ENCODE measurements at regions not wholly inside any gene's neighbourhood (a gene's known extent, or its start where the extent isn't known, plus 50 kb on each side); places are given as distances from the start of the nearest gene placed in this dataset.
A peak's percentile ranks its signal among the peaks of the same experiment; 100 is the strongest.

- ATAC-seq (no peak), DNase-seq (ENCODE audit: low spot score in 2 of 2) (no peak)
- Mint-ChIP-seq H3K36me3 (peaks cover 1 to 2% of the 10 kb centered on the region in 2 donors), H3K9me3 (peaks cover 0 to under 1% of the 10 kb centered on the region in 2 donors), H3K27ac (no peak overlapping the region)
Measured at GRCh38 chr3:59254433-59254832, 204.6 kb upstream of the CFAP20DC start.

GRCh38 chr3:59253523-59253922 lies 203.7 kb upstream of the CFAP20DC start:
- Mint-ChIP-seq H3K9me3 (peaks cover 0 to 10% of the 10 kb centered on the region in 2 donors), H3K36me3 (peaks cover 10 to 11% of the 10 kb centered on the region in 2 donors)
- no peak for DNase-seq (ENCODE audit: low spot score in 2 of 2)

GRCh38 chr3:59251869-59252268 lies 202.0 kb upstream of the CFAP20DC start:
- Mint-ChIP-seq H3K27ac (no peak overlapping the region), H3K9me3 (peaks cover 0 to 11% of the 10 kb centered on the region in 2 donors), H3K36me3 (peaks cover 12 to 15% of the 10 kb centered on the region in 2 donors)
- no peak for ATAC-seq
- DNase-seq (ENCODE audit: low spot score in 2 of 2) = no peak

More at GRCh38 chr3:59253523-59253922, 203.7 kb upstream of the CFAP20DC start:
- ATAC-seq = no peak
- no peak overlapping the region for H3K27ac Mint-ChIP-seq

GRCh38 chr3:59250600-59250999 lies 200.8 kb upstream of the CFAP20DC start:
- H3K36me3 Mint-ChIP-seq = peaks cover 12 to 15% of the 10 kb centered on the region in 2 donors
- DNase-seq (ENCODE audit: low spot score in 2 of 2) (no peak), ATAC-seq (no peak)
- no peak overlapping the region for H3K27ac Mint-ChIP-seq
- peaks cover 0 to 11% of the 10 kb centered on the region in 2 donors for H3K9me3 Mint-ChIP-seq

GRCh38 chr3:59249698-59250361 lies 200.0 kb upstream of the CFAP20DC start:
- no peak overlapping the region for H3K27ac Mint-ChIP-seq
- ATAC-seq = no peak
- H3K36me3 Mint-ChIP-seq = peaks cover 12 to 15% of the 10 kb centered on the region in 2 donors
- DNase-seq (ENCODE audit: low spot score in 2 of 2) = no peak
- H3K9me3 Mint-ChIP-seq = peaks cover 0 to 11% of the 10 kb centered on the region in 2 donors

- no peak for ATAC-seq
- no peak overlapping the region for H3K27ac Mint-ChIP-seq
- H3K9me3 Mint-ChIP-seq = peaks cover 0 to 11% of the 10 kb centered on the region in 2 donors
- peaks cover 12 to 16% of the 10 kb centered on the region in 2 donors for H3K36me3 Mint-ChIP-seq
- DNase-seq (ENCODE audit: low spot score in 2 of 2) = no peak
Measured at GRCh38 chr3:59249004-59249403, 199.2 kb upstream of the CFAP20DC start.

- Mint-ChIP-seq H3K27ac (no peak overlapping the region), H3K9me3 (peaks cover 3 to 22% of the 10 kb centered on the region in 2 donors), H3K36me3 (peaks cover 12 to 31% of the 10 kb centered on the region in 2 donors)
- DNase-seq (ENCODE audit: low spot score in 2 of 2) = no peak
- peak in 1 of 2 donors; percentile 73 for ATAC-seq
Measured at GRCh38 chr3:59247402-59247841, 197.6 kb upstream of the CFAP20DC start.

- no peak for ATAC-seq
- H3K9me3 Mint-ChIP-seq = peaks cover 3 to 22% of the 10 kb centered on the region in 2 donors
Measured at GRCh38 chr3:59246719-59247401, 197.0 kb upstream of the CFAP20DC start.

GRCh38 chr3:59245859-59246501 lies 196.2 kb upstream of the CFAP20DC start:
- no peak for DNase-seq (ENCODE audit: low spot score in 2 of 2)
- no peak for ATAC-seq
- Mint-ChIP-seq H3K27ac (no peak overlapping the region), H3K36me3 (peaks cover 12 to 31% of the 10 kb centered on the region in 2 donors), H3K9me3 (peaks cover 3 to 22% of the 10 kb centered on the region in 2 donors)

More at GRCh38 chr3:59246719-59247401, 197.0 kb upstream of the CFAP20DC start:
- H3K36me3 Mint-ChIP-seq = peaks cover 12 to 31% of the 10 kb centered on the region in 2 donors
- DNase-seq (ENCODE audit: low spot score in 2 of 2) = no peak
- H3K27ac Mint-ChIP-seq = no peak overlapping the region

GRCh38 chr3:59245300-59245858 lies 195.6 kb upstream of the CFAP20DC start:
- no peak for ATAC-seq
- H3K9me3 Mint-ChIP-seq = peaks cover 3 to 22% of the 10 kb centered on the region in 2 donors
- H3K36me3 Mint-ChIP-seq = peaks cover 12 to 31% of the 10 kb centered on the region in 2 donors
- no peak for DNase-seq (ENCODE audit: low spot score in 2 of 2)
- H3K27ac Mint-ChIP-seq = no peak overlapping the region

GRCh38 chr3:59244343-59244742 lies 194.5 kb upstream of the CFAP20DC start:
- DNase-seq (ENCODE audit: low spot score in 2 of 2) (no peak), ATAC-seq (no peak)
- peaks cover 4 to 21% of the 10 kb centered on the region in 2 donors for H3K9me3 Mint-ChIP-seq
- peaks cover 10 to 29% of the 10 kb centered on the region in 2 donors for H3K36me3 Mint-ChIP-seq
- no peak overlapping the region for H3K27ac Mint-ChIP-seq

- DNase-seq (ENCODE audit: low spot score in 2 of 2) (no peak), ATAC-seq (no peak)
- H3K27ac Mint-ChIP-seq = no peak overlapping the region
- peaks cover 10 to 17% of the 10 kb centered on the region in 2 donors for H3K9me3 Mint-ChIP-seq
- H3K36me3 Mint-ChIP-seq = peaks cover 10 to 29% of the 10 kb centered on the region in 2 donors
Measured at GRCh38 chr3:59243476-59243875, 193.7 kb upstream of the CFAP20DC start.

GRCh38 chr3:59240666-59241255 lies 190.9 kb upstream of the CFAP20DC start:
- DNase-seq (ENCODE audit: low spot score in 2 of 2) (no peak), ATAC-seq (peak in 1 of 2 donors; percentile 51)
- H3K27ac Mint-ChIP-seq = no peak overlapping the region
- H3K9me3 Mint-ChIP-seq = peaks cover 10 to 22% of the 10 kb centered on the region in 2 donors
- peaks cover 8 to 32% of the 10 kb centered on the region in 2 donors for H3K36me3 Mint-ChIP-seq

GRCh38 chr3:59237121-59237520 lies 187.3 kb upstream of the CFAP20DC start:
- DNase-seq (ENCODE audit: low spot score in 2 of 2) (no peak), ATAC-seq (no peak)
- Mint-ChIP-seq H3K9me3 (peaks cover 7 to 21% of the 10 kb centered on the region in 2 donors), H3K27ac (no peak overlapping the region), H3K36me3 (peaks cover 8 to 24% of the 10 kb centered on the region in 2 donors)

GRCh38 chr3:59235634-59236012 lies 185.8 kb upstream of the CFAP20DC start:
- peaks cover 17 to 31% of the 10 kb centered on the region in 2 donors for H3K9me3 Mint-ChIP-seq
- peak in 1 of 2 donors; percentile 46 for DNase-seq (ENCODE audit: low spot score in 2 of 2)
- H3K27ac Mint-ChIP-seq = peak overlapping the region in 1 of 2 donors; percentile 81
- ATAC-seq = peak; percentile 37 to 99
- H3K36me3 Mint-ChIP-seq = peaks cover 15 to 33% of the 10 kb centered on the region in 2 donors

- H3K36me3 Mint-ChIP-seq = peaks cover 20 to 39% of the 10 kb centered on the region in 2 donors
- H3K27ac Mint-ChIP-seq = no peak overlapping the region
- no peak for DNase-seq (ENCODE audit: low spot score in 2 of 2)
- H3K9me3 Mint-ChIP-seq = peaks cover 17 to 32% of the 10 kb centered on the region in 2 donors
- ATAC-seq = peak in 1 of 2 donors; percentile 40
Measured at GRCh38 chr3:59234884-59235633, 185.2 kb upstream of the CFAP20DC start.
